ENCODE measurements at regions not wholly inside any gene's neighbourhood (a gene's known extent, or its start where the extent isn't known, plus 50 kb on each side); places are given as distances from the start of the nearest gene placed in this dataset.
"Not testable (repeated sequence)": the region's sequence is repeated elsewhere in the genome, so short reads cannot be mapped to it uniquely, and the experiment has no call there.

GRCh38 chr6:164066766-164067165 lies 652.2 kb downstream of the QKI start:
- ChIA-PET CTCF (no interaction called here), POLR2A (no interaction called here)
- no peak for DNase-seq

DNA sequence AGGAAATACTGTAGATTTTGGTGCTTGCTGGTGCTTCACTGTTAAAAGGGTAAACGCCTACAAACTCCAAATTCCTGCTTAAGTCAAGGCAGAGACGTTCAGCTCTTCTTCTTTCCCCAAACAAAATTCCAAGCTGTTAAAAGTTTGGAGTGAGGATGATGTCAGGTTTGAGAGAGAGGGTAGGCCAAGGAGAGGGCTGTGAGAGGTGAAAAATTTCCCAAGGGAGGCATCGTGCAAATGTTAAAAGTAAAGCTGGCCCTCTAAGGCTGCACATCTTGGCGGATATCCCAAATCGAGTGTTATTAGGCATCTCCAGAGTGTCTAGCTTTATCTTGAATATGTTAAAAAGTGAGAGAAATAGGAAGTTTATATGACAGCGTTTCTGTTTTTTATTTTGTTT lies 651.8 kb downstream of the QKI start:
- H3K27ac Mint-ChIP-seq = no peak overlapping the region
- no peaks in the 10 kb centered on the region for H3K4me1 Mint-ChIP-seq
- no peak for DNase-seq
- ChIA-PET CTCF (no interaction called here), POLR2A (no interaction called here)
- H3K27me3 Mint-ChIP-seq = no peaks in the 10 kb centered on the region
- no peaks in the 10 kb centered on the region for H3K36me3 Mint-ChIP-seq (ENCODE audit: low read depth)
- no peak overlapping the region for H3K4me3 Mint-ChIP-seq
- H3K9me3 Mint-ChIP-seq = no peaks in the 10 kb centered on the region

More at GRCh38 chr6:164066766-164067165, 652.2 kb downstream of the QKI start:
- Mint-ChIP-seq H3K9me3 (no peaks in the 10 kb centered on the region), H3K4me3 (no peak overlapping the region), H3K27me3 (no peaks in the 10 kb centered on the region), H3K4me1 (no peaks in the 10 kb centered on the region), H3K27ac (no peak overlapping the region), H3K36me3 (ENCODE audit: low read depth) (no peaks in the 10 kb centered on the region)

GRCh38 chr6:164063346-164063745 lies 648.8 kb downstream of the QKI start:
- Mint-ChIP-seq H3K36me3 (ENCODE audit: low read depth) (no peaks in the 10 kb centered on the region), H3K4me3 (no peak overlapping the region), H3K9me3 (no peaks in the 10 kb centered on the region), H3K27ac (no peak overlapping the region), H3K4me1 (no peaks in the 10 kb centered on the region), H3K27me3 (no peaks in the 10 kb centered on the region)
- ChIA-PET POLR2A (no interaction called here), CTCF (no interaction called here)
- no peak for DNase-seq

DNA sequence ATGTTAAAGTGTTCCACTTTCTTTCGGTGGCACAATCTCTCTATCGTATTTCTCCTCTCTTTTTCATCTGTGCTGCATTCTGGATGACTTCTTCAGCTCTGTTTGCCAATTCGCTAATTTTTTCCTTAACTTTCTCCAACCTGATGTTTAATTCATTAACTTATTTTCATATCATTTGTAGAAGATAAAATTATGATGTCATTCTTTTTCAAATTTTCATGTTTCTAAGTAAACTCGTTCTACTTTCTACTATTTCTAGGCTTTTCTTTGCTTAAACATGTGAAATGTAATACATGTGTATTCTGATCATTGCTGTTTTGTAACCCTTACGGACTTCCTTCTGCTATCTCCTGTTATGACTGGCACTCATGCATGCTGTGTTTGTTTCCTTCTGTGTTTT lies 648.4 kb downstream of the QKI start:
- ChIA-PET POLR2A (no interaction called here), CTCF (no interaction called here)
- H3K27ac Mint-ChIP-seq = no peak overlapping the region
- DNase-seq = no peak
- H3K9me3 Mint-ChIP-seq = no peaks in the 10 kb centered on the region
- no peak overlapping the region for H3K4me3 Mint-ChIP-seq
- no peaks in the 10 kb centered on the region for H3K27me3 Mint-ChIP-seq
- H3K36me3 Mint-ChIP-seq (ENCODE audit: low read depth) = no peaks in the 10 kb centered on the region
- H3K4me1 Mint-ChIP-seq = no peaks in the 10 kb centered on the region

DNA sequence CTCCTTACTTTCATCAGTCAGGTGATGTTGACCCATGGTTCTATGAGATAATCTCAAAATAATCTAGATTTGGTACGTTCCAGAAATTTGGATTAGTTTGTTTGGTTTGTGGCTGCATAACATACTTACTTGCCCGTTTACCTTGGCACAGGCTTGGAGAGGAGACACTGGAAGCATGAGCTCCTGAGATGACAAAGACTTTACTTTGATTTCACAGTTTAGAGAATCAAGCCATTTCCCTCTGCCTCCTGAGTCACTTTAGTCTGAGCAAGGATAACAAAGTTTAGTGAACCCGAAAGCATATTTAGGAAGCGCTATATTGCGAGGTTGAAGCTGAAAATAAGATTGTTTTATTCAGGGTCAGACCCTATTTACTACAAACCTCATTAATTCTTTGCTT lies 643.4 kb downstream of the QKI start:
- H3K36me3 Mint-ChIP-seq (ENCODE audit: low read depth) = no peaks in the 10 kb centered on the region
- H3K27ac Mint-ChIP-seq = no peak overlapping the region
- no peak for DNase-seq
- no peaks in the 10 kb centered on the region for H3K27me3 Mint-ChIP-seq
- CTCF ChIA-PET = no interaction called here
- H3K4me1 Mint-ChIP-seq = no peaks in the 10 kb centered on the region
- POLR2A ChIA-PET = no interaction called here
- peaks cover 2% of the 10 kb centered on the region for H3K9me3 Mint-ChIP-seq
- H3K4me3 Mint-ChIP-seq = no peak overlapping the region

- POLR2A ChIA-PET = no interaction called here
- H3K36me3 Mint-ChIP-seq (ENCODE audit: low read depth) = no peaks in the 10 kb centered on the region
- H3K4me3 Mint-ChIP-seq = no peak overlapping the region
- no peaks in the 10 kb centered on the region for H3K4me1 Mint-ChIP-seq
- peaks cover 2% of the 10 kb centered on the region for H3K9me3 Mint-ChIP-seq
- no peaks in the 10 kb centered on the region for H3K27me3 Mint-ChIP-seq
- CTCF ChIA-PET = no interaction called here
- no peak overlapping the region for H3K27ac Mint-ChIP-seq
- no peak for DNase-seq
These were observed 636.9 kb downstream of the QKI start for GRCh38 chr6:164051427-164051826.

DNA sequence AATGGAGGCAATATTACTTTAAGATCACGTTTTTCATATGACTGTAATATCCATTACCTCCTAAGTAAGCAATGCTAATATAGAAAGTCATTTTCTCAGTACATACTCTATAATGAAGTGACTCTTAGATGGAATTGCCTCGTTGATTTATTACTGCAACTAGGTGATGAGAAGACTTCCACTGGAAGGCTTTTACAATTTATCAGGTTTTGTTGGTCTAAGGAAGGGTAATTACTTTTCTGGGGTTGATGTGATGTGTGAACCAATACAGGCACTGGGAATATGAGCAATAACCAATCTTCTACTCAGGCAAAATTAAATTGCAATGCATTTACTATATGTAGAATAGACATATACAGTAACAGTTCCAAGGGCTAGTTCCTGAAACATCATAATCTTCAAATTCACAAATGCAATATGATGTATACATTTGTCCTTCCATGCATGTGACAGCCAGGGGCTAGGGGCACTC lies 635.0 kb downstream of the QKI start:
- no peak for DNase-seq
- Mint-ChIP-seq H3K36me3 (ENCODE audit: low read depth) (no peaks in the 10 kb centered on the region), H3K4me1 (no peaks in the 10 kb centered on the region), H3K27me3 (no peaks in the 10 kb centered on the region), H3K4me3 (no peak overlapping the region), H3K9me3 (no peaks in the 10 kb centered on the region), H3K27ac (no peak overlapping the region)
- ChIA-PET CTCF (no interaction called here), POLR2A (no interaction called here)

DNA sequence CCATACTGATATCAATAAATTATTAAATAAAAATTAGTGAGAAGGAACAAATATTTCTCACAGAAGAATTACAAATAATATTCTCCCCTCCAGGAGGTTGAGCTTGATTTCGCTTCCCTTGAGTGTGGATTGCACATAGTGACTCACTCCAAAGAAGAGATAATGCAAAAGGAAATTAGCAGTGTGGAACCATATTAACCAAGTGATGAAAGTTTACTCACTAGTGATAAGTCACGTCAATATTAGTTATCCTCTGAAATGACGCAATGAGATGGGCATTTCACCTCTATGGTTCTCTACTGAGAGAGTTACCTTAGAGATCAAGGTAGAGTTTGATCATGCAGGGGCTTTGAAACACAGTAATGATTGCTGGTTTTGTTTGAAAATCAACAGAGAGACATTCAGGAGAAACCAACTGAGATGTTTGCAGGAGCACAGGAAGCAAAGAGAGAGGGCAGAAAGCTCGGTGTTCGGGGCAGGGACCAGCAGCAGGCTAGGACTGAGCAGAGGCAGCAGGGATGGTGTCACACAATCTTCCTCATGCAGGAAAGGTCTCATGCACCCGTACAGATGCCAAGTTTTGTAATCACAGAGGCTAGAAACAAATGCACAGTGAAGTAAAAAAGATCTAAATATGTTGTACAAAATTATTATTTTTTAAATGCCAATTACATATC lies 634.5 kb downstream of the QKI start:
- DNase-seq = no peak
- Mint-ChIP-seq H3K27me3 (no peaks in the 10 kb centered on the region), H3K9me3 (no peaks in the 10 kb centered on the region), H3K36me3 (ENCODE audit: low read depth) (no peaks in the 10 kb centered on the region), H3K27ac (no peak overlapping the region), H3K4me3 (no peak overlapping the region), H3K4me1 (no peaks in the 10 kb centered on the region)
- ChIA-PET CTCF (no interaction called here), POLR2A (no interaction called here)

- Mint-ChIP-seq H3K4me1 (no peaks in the 10 kb centered on the region), H3K27ac (no peak overlapping the region), H3K36me3 (ENCODE audit: low read depth) (no peaks in the 10 kb centered on the region), H3K27me3 (no peaks in the 10 kb centered on the region), H3K9me3 (peaks cover 4% of the 10 kb centered on the region), H3K4me3 (no peak overlapping the region)
- POLR2A ChIA-PET = no interaction called here
- CTCF ChIA-PET = no interaction called here
- DNase-seq = no peak
These were observed 630.6 kb downstream of the QKI start for GRCh38 chr6:164045082-164045481.

DNA sequence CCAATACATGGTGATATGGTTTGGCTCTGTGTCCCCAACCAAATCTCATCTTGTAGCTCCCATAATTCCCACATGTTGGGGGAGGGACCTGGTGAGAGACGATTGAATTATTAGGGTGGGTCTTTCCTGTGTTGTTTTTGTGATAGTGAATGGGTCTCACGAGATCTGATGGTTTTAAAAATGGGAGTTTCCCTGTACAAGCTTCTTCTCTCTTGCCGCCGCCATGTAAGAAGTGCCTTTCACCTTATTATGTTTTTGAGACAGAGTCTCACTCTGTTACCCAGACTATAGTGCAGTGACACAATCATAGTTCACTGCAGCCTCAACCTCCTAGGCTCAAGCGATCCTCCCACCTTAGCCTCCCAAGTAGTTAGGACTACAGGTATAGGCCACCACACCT lies 629.1 kb downstream of the QKI start:
- CTCF ChIA-PET, H3K27me3 Mint-ChIP-seq, H3K4me3 Mint-ChIP-seq: not testable (repeated sequence)

DNA sequence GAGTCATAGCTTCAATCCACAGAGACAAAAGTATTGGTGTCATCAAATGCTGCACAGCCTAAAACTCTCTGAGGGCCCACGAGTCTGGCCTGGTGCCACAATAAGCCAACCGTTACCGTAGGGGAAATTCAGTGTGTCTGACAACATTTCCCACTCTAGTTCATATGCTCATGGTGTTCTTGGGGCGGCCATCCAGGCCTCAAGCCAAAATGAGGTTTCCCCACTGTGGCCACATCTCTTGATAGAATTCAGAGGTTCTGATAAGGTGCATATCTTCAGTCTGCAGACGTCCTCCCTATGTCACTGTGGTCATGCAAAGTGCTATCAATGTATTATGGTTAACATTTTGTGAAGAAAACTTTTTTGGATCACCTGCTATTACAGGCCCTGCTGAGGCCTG lies 627.7 kb downstream of the QKI start:
- ChIA-PET POLR2A (no interaction called here), CTCF (no interaction called here)
- Mint-ChIP-seq H3K4me3 (no peak overlapping the region), H3K27me3 (no peaks in the 10 kb centered on the region), H3K36me3 (ENCODE audit: low read depth) (no peaks in the 10 kb centered on the region), H3K4me1 (no peaks in the 10 kb centered on the region), H3K9me3 (peaks cover 4% of the 10 kb centered on the region), H3K27ac (no peak overlapping the region)
- no peak for DNase-seq

More for the DNA sequence above, 629.1 kb downstream of the QKI start:
- H3K36me3 Mint-ChIP-seq (ENCODE audit: low read depth); H3K27ac Mint-ChIP-seq; H3K4me1 Mint-ChIP-seq; H3K9me3 Mint-ChIP-seq; DNase-seq; POLR2A ChIA-PET: not testable (repeated sequence)

DNA sequence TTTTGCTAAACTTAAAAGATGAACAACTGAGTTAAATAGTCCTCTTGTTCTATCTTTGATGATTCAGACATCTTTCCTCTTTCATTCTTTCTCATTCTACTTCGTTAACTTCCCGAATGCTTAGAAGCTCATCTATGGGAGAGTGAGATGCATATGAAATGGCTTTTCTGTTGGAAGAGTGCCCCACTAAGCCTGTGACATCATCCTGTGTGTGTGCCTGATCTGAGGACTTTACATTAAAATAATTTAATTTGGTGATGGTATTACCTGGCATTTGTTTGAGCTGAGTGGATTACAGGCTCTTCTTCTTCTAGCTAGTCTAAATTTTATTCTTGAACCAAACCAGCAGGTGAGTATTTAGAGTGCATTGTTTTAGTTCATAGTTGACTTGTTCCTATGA lies 626.5 kb downstream of the QKI start:
- no peak for DNase-seq
- CTCF ChIA-PET = no interaction called here
- H3K9me3 Mint-ChIP-seq = peaks cover 4% of the 10 kb centered on the region
- no peaks in the 10 kb centered on the region for H3K4me1 Mint-ChIP-seq
- no peak overlapping the region for H3K27ac Mint-ChIP-seq
- H3K27me3 Mint-ChIP-seq = no peaks in the 10 kb centered on the region
- no peak overlapping the region for H3K4me3 Mint-ChIP-seq
- no peaks in the 10 kb centered on the region for H3K36me3 Mint-ChIP-seq (ENCODE audit: low read depth)
- POLR2A ChIA-PET = no interaction called here

DNA sequence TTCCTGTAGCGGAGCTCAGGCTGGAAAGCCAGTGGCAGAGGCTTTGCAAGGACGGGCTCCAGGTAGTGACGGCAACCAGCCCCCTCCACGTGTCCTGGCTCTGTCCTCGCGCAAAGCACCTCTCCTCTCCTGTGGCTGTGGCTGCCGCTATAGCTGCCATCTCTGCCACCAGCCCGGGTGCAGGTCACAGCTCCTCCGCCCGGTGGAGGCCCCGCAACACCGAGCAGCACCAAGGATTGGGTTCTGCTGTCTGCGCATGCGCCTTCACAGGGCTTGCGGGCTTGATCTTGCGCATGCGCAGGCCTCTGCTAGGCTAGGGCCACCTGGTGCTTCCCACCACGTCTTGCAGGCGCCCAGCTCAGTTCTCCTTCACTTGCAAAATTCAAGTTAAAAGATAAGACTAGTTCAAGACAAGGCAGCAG lies 625.4 kb downstream of the QKI start:
- DNase-seq = no peak
- no peak overlapping the region for H3K27ac Mint-ChIP-seq
- CTCF ChIA-PET = no interaction called here
- H3K27me3 Mint-ChIP-seq = no peaks in the 10 kb centered on the region
- no peak overlapping the region for H3K4me3 Mint-ChIP-seq
- no peaks in the 10 kb centered on the region for H3K4me1 Mint-ChIP-seq
- POLR2A ChIA-PET = no interaction called here
- H3K9me3 Mint-ChIP-seq = peaks cover 4% of the 10 kb centered on the region
- no peaks in the 10 kb centered on the region for H3K36me3 Mint-ChIP-seq (ENCODE audit: low read depth)

- H3K27ac Mint-ChIP-seq = no peak overlapping the region
- no peaks in the 10 kb centered on the region for H3K36me3 Mint-ChIP-seq (ENCODE audit: low read depth)
- no peak overlapping the region for H3K4me3 Mint-ChIP-seq
- DNase-seq = no peak
- CTCF ChIA-PET = no interaction called here
- no peaks in the 10 kb centered on the region for H3K27me3 Mint-ChIP-seq
- no peaks in the 10 kb centered on the region for H3K9me3 Mint-ChIP-seq
- no peaks in the 10 kb centered on the region for H3K4me1 Mint-ChIP-seq
- POLR2A ChIA-PET = no interaction called here
These were observed 622.8 kb downstream of the QKI start for GRCh38 chr6:164037171-164037870.
